A549 (cell line): ENCODE measurements at regions not wholly inside any gene's neighbourhood (a gene's known extent, or its start where the extent isn't known, plus 50 kb on each side); places are given as distances from the start of the nearest gene placed in this dataset.

Experiments
- ATAC-seq, 2 experiments: fragments of 200-7000 bp in 1 of 2; fragments of >200 bp in 1 of 2; cut with Nextera tagmentation in 1 of 2; cut with Tn5 transposase in 1 of 2; 3 replicates each; pipeline versions ENCODE4 v1.8.0 to v1.9.1; 2018 to 2020; ENCODE audit warnings: mild to moderate bottlenecking in 1 of 2, moderate library complexity in 1 of 2
- CTCF ChIA-PET: fragments of 300-600 bp; sonication (Branson Sonifier 250); formaldehyde crosslinking; extraction: SDS; loops from one replicate; lab custom pipeline; 2021; ENCODE audit warnings: antibody characterized with exemption, inconsistent platforms; lab: Yijun Ruan, JAX
- POLR2A ChIA-PET: fragments of 350-600 bp; formaldehyde crosslinking; extraction: SDS; loops from one replicate; lab custom pipeline; 2021; ENCODE audit warnings: antibody characterized with exemption, inconsistent platforms; lab: Yijun Ruan, JAX
- DNase-seq, 2 experiments: peaks; one replicate each; pipeline versions ENCODE4 v3.0.0 to v3.0.0-alpha.2; 2011 to 2016; ENCODE audit warnings: low read depth in 1 of 2, low spot score in 1 of 2
- FAIRE-seq: peaks from 2 replicates; lab custom pipeline; 2011; peaks lifted over from hg19 to GRCh38; lab: Jason Lieb, UNC
- H3K27ac ChIP-seq, 2 experiments: fragments of >200 bp; sonication (Bioruptor Twin); formaldehyde crosslinking; 3 replicates each; pipeline ENCODE4 v1.5.1; 2016 to 2017
- H3K4me1 ChIP-seq: fragments of >200 bp; sonication (Bioruptor Twin); formaldehyde crosslinking; 3 replicates; pipeline ENCODE4 v1.6.1; 2016
- H3K4me2 ChIP-seq: fragments of >200 bp; sonication (Bioruptor Twin); formaldehyde crosslinking; 3 replicates; pipeline ENCODE4 v1.6.1; 2016
- H3K4me3 ChIP-seq: fragments of >200 bp; sonication (Bioruptor Twin); formaldehyde crosslinking; 3 replicates; pipeline ENCODE4 v1.5.1; 2016
- H3K9me3 ChIP-seq: fragments of >200 bp; sonication (Bioruptor Twin); formaldehyde crosslinking; 3 replicates; pipeline ENCODE4 v1.6.1; 2016
- BCL3 ChIP-seq: fragments of >200 bp; sonication (Bioruptor Twin); formaldehyde crosslinking; IDR thresholded peaks from 3 replicates; pipeline ENCODE4 v1.6.1; 2016
- BHLHE40 ChIP-seq: IDR thresholded peaks from 2 replicates; pipeline ENCODE4 v1.6.1; 2012; ENCODE audit warnings: low read depth, low read length, inconsistent platforms
- CBX2 ChIP-seq: fragments of 200-600 bp; sonication (generic); IDR thresholded peaks from 2 replicates; pipeline ENCODE4 v1.6.1; 2016; ENCODE audit warnings: low read depth, mild to moderate bottlenecking, borderline replicate concordance
- CBX8 ChIP-seq: fragments of 200-600 bp; sonication (generic); IDR thresholded peaks from 2 replicates; pipeline ENCODE4 v1.6.1; 2016
- CEBPB ChIP-seq, 2 experiments: fragments of >200 bp in 1 of 2; sonication (Bioruptor Twin) in 1 of 2; formaldehyde crosslinking in 1 of 2; IDR thresholded peaks; 2 replicates each; pipeline ENCODE4 v1.6.1; 2012 to 2016
- CHD4 ChIP-seq: fragments of 200-600 bp; sonication (generic); IDR thresholded peaks from 2 replicates; pipeline ENCODE4 v1.6.1; 2016; ENCODE audit warnings: antibody characterized with exemption, mild to moderate bottlenecking, borderline replicate concordance
- CTCF ChIP-seq: fragments of >200 bp; sonication (Bioruptor Twin); formaldehyde crosslinking; IDR thresholded peaks from 3 replicates; pipeline ENCODE4 v1.5.1; 2016
- E2F6 ChIP-seq: IDR thresholded peaks from 2 replicates; pipeline ENCODE4 v1.6.1; 2012; ENCODE audit warnings: low read depth, borderline replicate concordance
- ELK1 ChIP-seq: fragments of 150-350 bp; IDR thresholded peaks from 2 replicates; pipeline ENCODE4 v1.6.1; 2014; ENCODE audit warnings: low read depth, mild to moderate bottlenecking, low read length
- EP300 ChIP-seq, 2 experiments: fragments of >200 bp; sonication (Bioruptor Twin); formaldehyde crosslinking; IDR thresholded peaks; 2 replicates in 1 of 2; 3 replicates in 1 of 2; pipeline ENCODE4 v1.6.1; 2016 to 2017
- ESRRA ChIP-seq: fragments of 150-350 bp; IDR thresholded peaks from 2 replicates; pipeline ENCODE4 v1.6.1; 2014; ENCODE audit warnings: mild to moderate bottlenecking, low read length, borderline replicate concordance
- FOXS1 ChIP-seq: fragments of 250-450 bp; sonication (Bioruptor Pico); IDR thresholded peaks from 2 replicates; pipeline ENCODE4 v1.5.0; 2020; ENCODE audit warnings: mild to moderate bottlenecking, moderate library complexity
- GATA3 ChIP-seq: IDR thresholded peaks from 2 replicates; pipeline ENCODE4 v1.6.1; 2012; ENCODE audit warnings: borderline replicate concordance
- HES2 ChIP-seq: fragments of >200 bp; sonication (Bioruptor Twin); formaldehyde crosslinking; IDR thresholded peaks from 2 replicates; pipeline ENCODE4 v1.6.1; 2016
- HMGXB4 ChIP-seq: fragments of 250-450 bp; sonication (Bioruptor Pico); IDR thresholded peaks from 2 replicates; pipeline ENCODE4 v1.5.0; 2021; ENCODE audit warnings: mild to moderate bottlenecking, moderate library complexity, borderline replicate concordance
- HOXA7 ChIP-seq: fragments of 250-450 bp; sonication (Bioruptor Pico); IDR thresholded peaks from 2 replicates; pipeline ENCODE4 v1.5.0; 2020; ENCODE audit warnings: mild to moderate bottlenecking, moderate library complexity
- JUNB ChIP-seq: fragments of >200 bp; sonication (Bioruptor Twin); formaldehyde crosslinking; IDR thresholded peaks from 2 replicates; pipeline ENCODE4 v1.6.1; 2016
- KDM5A ChIP-seq: fragments of 200-600 bp; sonication (generic); IDR thresholded peaks from 2 replicates; pipeline ENCODE4 v1.6.1; 2016; ENCODE audit warnings: antibody characterized with exemption, mild to moderate bottlenecking
- MAZ ChIP-seq: fragments of 150-350 bp; IDR thresholded peaks from 2 replicates; pipeline ENCODE4 v1.6.1; 2014; ENCODE audit warnings: antibody characterized with exemption, low read depth, low read length, borderline replicate concordance
- POLR2A ChIP-seq: IDR thresholded peaks from 2 replicates; pipeline ENCODE4 v1.6.1; 2012; ENCODE audit warnings: mild to moderate bottlenecking, low read length
- POLR2AphosphoS2 ChIP-seq: conservative IDR thresholded peaks from 2 replicates; pipeline ENCODE4 v1.6.1; 2012; ENCODE audit warnings: low read length, improper control_type of control experiment, inconsistent platforms
- RAD21 ChIP-seq, 2 experiments: fragments of >200 bp in 1 of 2; sonication (Bioruptor Twin) in 1 of 2; formaldehyde crosslinking in 1 of 2; IDR thresholded peaks in 1 of 2; conservative IDR thresholded peaks in 1 of 2; 2 replicates in 1 of 2; 3 replicates in 1 of 2; pipeline ENCODE4 v1.6.1; 2012 to 2018; ENCODE audit warnings: inconsistent platforms in 1 of 2
- REST ChIP-seq: fragments of 200-600 bp; sonication (generic); IDR thresholded peaks from 2 replicates; pipeline ENCODE4 v1.6.1; 2016; ENCODE audit warnings: antibody characterized with exemption, mild to moderate bottlenecking, moderate library complexity
- SMC3 ChIP-seq: fragments of >200 bp; sonication (Bioruptor Twin); formaldehyde crosslinking; IDR thresholded peaks from 3 replicates; pipeline ENCODE4 v1.6.1; 2018; ENCODE audit warnings: inconsistent platforms
- SREBF2 ChIP-seq: fragments of 450-650 bp; IDR thresholded peaks from 2 replicates; pipeline ENCODE4 v1.6.1; 2014; ENCODE audit warnings: mild to moderate bottlenecking, moderate library complexity
- TP53 ChIP-seq: fragments of 250-450 bp; sonication (Bioruptor Pico); IDR thresholded peaks from 2 replicates; pipeline ENCODE4 v1.5.0; 2021; ENCODE audit warnings: mild to moderate bottlenecking, moderate library complexity
- ZSCAN20 ChIP-seq: fragments of 250-450 bp; sonication (Bioruptor Pico); IDR thresholded peaks from 2 replicates; pipeline ENCODE4 v1.8.0; 2022; ENCODE audit warnings: mild to moderate bottlenecking, moderate library complexity
- WGBS: methylation state at CpG from one replicate; pipeline ENCODE4 v1.1.6; 2017; ENCODE audit errors: missing lambda C conversion rate; 5-methylcytosine and 5-hydroxymethylcytosine counted together

- Histone ChIP-seq H3K27ac (peak overlapping the region; percentile 74 to 83), H3K4me2 (peak overlapping the region; percentile 69), H3K9me3 (no peaks in the 10 kb centered on the region), H3K4me3 (no peak overlapping the region), H3K4me1 (peaks cover 45% of the 10 kb centered on the region)
- ChIA-PET CTCF (interaction anchor here (1.2 to 1.7 kb wide), 2 partner anchors 141 to 306 kb away, joined by 3 to 4 read pairs; no protein-coding TSS in a partner anchor), POLR2A (no interaction called here)
- no peak for FAIRE-seq
- peak; percentile 5 to 41; a peak in 5 of 6 replicates for ATAC-seq
- DNase-seq = no peak
- 3% methylated on average over 3 of the region's 3 CpGs for WGBS
- TF ChIP-seq CEBPB (IDR thresholded peaks at IDR 0.05) (no peak), ZSCAN20 (CRISPR knock-in tag) (no peak), FOXS1 (CRISPR knock-in tag) (no peak), RAD21 (conservative IDR thresholded peaks at IDR 0.05 in 1 of 2, IDR thresholded peaks at IDR 0.05 in 1 of 2) (peak in 1 of 2 experiments; percentile 1; a peak in 1 of 5 replicates), CBX8 (no peak)
Observed at GRCh38 chr3:117548600-117548999, 839.0 kb downstream of the TUSC7 start.

- TF ChIP-seq SREBF2 = no peak
- no peak for TF ChIP-seq EP300 (IDR thresholded peaks at IDR 0.05)
- TF ChIP-seq TP53 (CRISPR knock-in tag) = no peak
- no peak for TF ChIP-seq BHLHE40
- TF ChIP-seq CTCF = peak; percentile 31; the same call in 1 of the 3 replicates
- TF ChIP-seq ESRRA = no peak
- TF ChIP-seq GATA3 = no peak
- no peak for TF ChIP-seq BCL3
- TF ChIP-seq RAD21 (conservative IDR thresholded peaks at IDR 0.05 in 1 of 2, IDR thresholded peaks at IDR 0.05 in 1 of 2) = peak; percentile 31 to 40; a peak in 3 of 5 replicates
- no peak for TF ChIP-seq HES2
- TF ChIP-seq ELK1 = no peak
- no peak for TF ChIP-seq JUNB
- TF ChIP-seq MAZ = no peak
- no peak for TF ChIP-seq CHD4
- no peak for TF ChIP-seq CBX2
- peak; percentile 27; the same call in 1 of the 3 replicates for TF ChIP-seq SMC3
- no peak for TF ChIP-seq ZSCAN20 (CRISPR knock-in tag)
- TF ChIP-seq REST = no peak
- no peak for TF ChIP-seq HOXA7
- no peak for TF ChIP-seq POLR2A
- TF ChIP-seq E2F6 = no peak
- no peak for TF ChIP-seq HMGXB4 (CRISPR knock-in tag)
- no peak for TF ChIP-seq KDM5A
- TF ChIP-seq CBX8 = no peak
- no peak for TF ChIP-seq POLR2AphosphoS2
- Histone ChIP-seq H3K4me3 (no peak overlapping the region), H3K9me3 (0 out of 3 replicates have a peak, but pooled peaks cover 3% of the 10 kb centered on the region), H3K4me1 (peaks cover 50% of the 10 kb centered on the region), H3K27ac (peak overlapping the region; percentile 74 to 83), H3K4me2 (peak overlapping the region; percentile 69; the same call in 2 of the 3 replicates)
- ATAC-seq = no peak
- ChIA-PET CTCF (interaction anchor here (1.1 to 1.7 kb wide), 3 partner anchors 26 to 305 kb away, joined by 3 to 4 read pairs (median 3); no protein-coding TSS in a partner anchor), POLR2A (no interaction called here)
- WGBS = 61% methylated on average over 2 of the region's 2 CpGs
- FAIRE-seq = no peak
- DNase-seq = no peak
Observed at GRCh38 chr3:117549716-117550115, 840.1 kb downstream of the TUSC7 start.
